ENCODE measurements at regions not wholly inside any gene's neighbourhood (a gene's known extent, or its start where the extent isn't known, plus 50 kb on each side); places are given as distances from the start of the nearest gene placed in this dataset.

- Histone ChIP-seq H3K4me2 (ENCODE audit: insufficient read depth, low read length) (peak overlapping the region; percentile 24), H3K27me3 (ENCODE audit: insufficient read depth, low read length) (no peaks in the 10 kb centered on the region), H3K9me3 (ENCODE audit: low read depth, low read length) (peaks cover 2% of the 10 kb centered on the region), H3K79me2 (ENCODE audit: insufficient read depth, low read length) (no peaks in the 10 kb centered on the region), H3K4me1 (ENCODE audit: insufficient read depth, low read length) (peaks cover 75% of the 10 kb centered on the region), H3K27ac (ENCODE audit: low read depth, low read length) (peak overlapping the region; percentile 100), H3K36me3 (ENCODE audit: insufficient read depth, low read length) (no peaks in the 10 kb centered on the region), H4K20me1 (ENCODE audit: insufficient read depth, low read length) (no peaks in the 10 kb centered on the region), H2AFZ (ENCODE audit: low read length) (no peak overlapping the region), H3K4me3 (ENCODE audit: insufficient read depth, low read length) (no peak overlapping the region)
- DNase-seq (ENCODE audit: insufficient read length, low spot score, missing footprints): no peak
- TF ChIP-seq, protein P1, sequence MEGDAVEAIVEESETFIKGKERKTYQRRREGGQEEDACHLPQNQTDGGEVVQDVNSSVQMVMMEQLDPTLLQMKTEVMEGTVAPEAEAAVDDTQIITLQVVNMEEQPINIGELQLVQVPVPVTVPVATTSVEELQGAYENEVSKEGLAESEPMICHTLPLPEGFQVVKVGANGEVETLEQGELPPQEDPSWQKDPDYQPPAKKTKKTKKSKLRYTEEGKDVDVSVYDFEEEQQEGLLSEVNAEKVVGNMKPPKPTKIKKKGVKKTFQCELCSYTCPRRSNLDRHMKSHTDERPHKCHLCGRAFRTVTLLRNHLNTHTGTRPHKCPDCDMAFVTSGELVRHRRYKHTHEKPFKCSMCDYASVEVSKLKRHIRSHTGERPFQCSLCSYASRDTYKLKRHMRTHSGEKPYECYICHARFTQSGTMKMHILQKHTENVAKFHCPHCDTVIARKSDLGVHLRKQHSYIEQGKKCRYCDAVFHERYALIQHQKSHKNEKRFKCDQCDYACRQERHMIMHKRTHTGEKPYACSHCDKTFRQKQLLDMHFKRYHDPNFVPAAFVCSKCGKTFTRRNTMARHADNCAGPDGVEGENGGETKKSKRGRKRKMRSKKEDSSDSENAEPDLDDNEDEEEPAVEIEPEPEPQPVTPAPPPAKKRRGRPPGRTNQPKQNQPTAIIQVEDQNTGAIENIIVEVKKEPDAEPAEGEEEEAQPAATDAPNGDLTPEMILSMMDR (IDR thresholded peaks at IDR 0.05; ENCODE audit: extremely low read depth, low read depth, low read length): no peak
Measured at GRCh38 chr2:203809084-203809521, 58.5 kb upstream of the CTLA4 start.

- no peaks in the 10 kb centered on the region for H3K36me3 ChIP-seq (ENCODE audit: insufficient read depth, low read length)
- no peaks in the 10 kb centered on the region for H3K27me3 ChIP-seq (ENCODE audit: insufficient read depth, low read length)
- no peaks in the 10 kb centered on the region for H4K20me1 ChIP-seq (ENCODE audit: insufficient read depth, low read length)
- DNase-seq (ENCODE audit: insufficient read length, low spot score, missing footprints): no peak
- peak overlapping the region; percentile 100 for H3K27ac ChIP-seq (ENCODE audit: low read depth, low read length)
- TF ChIP-seq, protein P1 (IDR thresholded peaks at IDR 0.05; ENCODE audit: extremely low read depth, low read depth, low read length): no peak
- H3K4me2 ChIP-seq (ENCODE audit: insufficient read depth, low read length): no peak overlapping the region
- H3K4me1 ChIP-seq (ENCODE audit: insufficient read depth, low read length): peaks cover 69% of the 10 kb centered on the region
- H3K79me2 ChIP-seq (ENCODE audit: insufficient read depth, low read length): no peaks in the 10 kb centered on the region
- H3K9me3 ChIP-seq (ENCODE audit: low read depth, low read length): peaks cover 2% of the 10 kb centered on the region
- no peak overlapping the region for H3K4me3 ChIP-seq (ENCODE audit: insufficient read depth, low read length)
- H2AFZ ChIP-seq (ENCODE audit: low read length): no peak overlapping the region
Measured at GRCh38 chr2:203809991-203810510, 57.5 kb upstream of the CTLA4 start.

GRCh38 chr2:203811491-203812221 is 55.9 kb upstream of the CTLA4 start:
- H3K4me2 ChIP-seq (ENCODE audit: insufficient read depth, low read length): no peak overlapping the region
- no peaks in the 10 kb centered on the region for H4K20me1 ChIP-seq (ENCODE audit: insufficient read depth, low read length)
- DNase-seq (ENCODE audit: insufficient read length, low spot score, missing footprints): peak; percentile 42
- no peaks in the 10 kb centered on the region for H3K36me3 ChIP-seq (ENCODE audit: insufficient read depth, low read length)
- no peaks in the 10 kb centered on the region for H3K27me3 ChIP-seq (ENCODE audit: insufficient read depth, low read length)
- H3K9me3 ChIP-seq (ENCODE audit: low read depth, low read length): no peaks in the 10 kb centered on the region
- H2AFZ ChIP-seq (ENCODE audit: low read length): no peak overlapping the region
- H3K4me1 ChIP-seq (ENCODE audit: insufficient read depth, low read length): peaks cover 74% of the 10 kb centered on the region
- H3K4me3 ChIP-seq (ENCODE audit: insufficient read depth, low read length): no peak overlapping the region
- H3K27ac ChIP-seq (ENCODE audit: low read depth, low read length): peak overlapping the region; percentile 100
- TF ChIP-seq, protein P1 (IDR thresholded peaks at IDR 0.05; ENCODE audit: extremely low read depth, low read depth, low read length): no peak
- H3K79me2 ChIP-seq (ENCODE audit: insufficient read depth, low read length): no peaks in the 10 kb centered on the region

All from osteoblast (primary cell).